ENCODE measurements at regions not wholly inside any gene's neighbourhood (a gene's known extent, or its start where the extent isn't known, plus 50 kb on each side); places are given as distances from the start of the nearest gene placed in this dataset.
"Not testable (repeated sequence)": the region's sequence is repeated elsewhere in the genome, so short reads cannot be mapped to it uniquely, and the experiment has no call there.

DNA sequence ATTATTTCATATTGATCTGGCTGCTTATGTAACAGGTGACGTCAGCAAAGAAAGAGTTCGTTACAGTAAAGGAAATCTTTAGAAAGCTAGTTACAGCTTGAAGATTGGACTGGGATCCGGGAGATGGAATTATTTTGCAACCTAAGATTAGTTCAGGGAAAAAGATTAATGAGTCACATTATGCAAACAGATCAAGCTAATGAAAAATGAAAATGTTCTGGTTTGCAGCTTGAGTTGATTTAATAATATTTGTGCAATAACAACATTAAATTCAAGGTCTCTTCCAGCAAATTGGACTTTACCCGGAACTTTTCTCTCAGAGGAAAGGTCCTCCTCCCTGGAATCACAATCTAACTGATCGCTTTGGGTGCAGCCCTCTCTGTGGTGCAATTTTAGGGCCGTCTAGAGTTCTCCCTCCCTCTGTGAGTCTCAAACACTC is 119.5 kb downstream of the OTUD1 start:
- no peaks in the 10 kb centered on the region for H3K4me1 Mint-ChIP-seq (ENCODE audit: low read depth in 2 of 2)
- ATAC-seq (replicated peaks), result no peak
- H3K27ac Mint-ChIP-seq, result no peak overlapping the region
- no peak overlapping the region for H3K4me3 Mint-ChIP-seq
- H3K9me3 Mint-ChIP-seq, result peaks cover 7% of the 10 kb centered on the region in 2 donors
- no peaks in the 10 kb centered on the region for H3K36me3 Mint-ChIP-seq (ENCODE audit: insufficient read depth)
- no peak for DNase-seq
- peaks cover 7 to 21% of the 10 kb centered on the region in 2 donors for H3K27me3 Mint-ChIP-seq

DNA sequence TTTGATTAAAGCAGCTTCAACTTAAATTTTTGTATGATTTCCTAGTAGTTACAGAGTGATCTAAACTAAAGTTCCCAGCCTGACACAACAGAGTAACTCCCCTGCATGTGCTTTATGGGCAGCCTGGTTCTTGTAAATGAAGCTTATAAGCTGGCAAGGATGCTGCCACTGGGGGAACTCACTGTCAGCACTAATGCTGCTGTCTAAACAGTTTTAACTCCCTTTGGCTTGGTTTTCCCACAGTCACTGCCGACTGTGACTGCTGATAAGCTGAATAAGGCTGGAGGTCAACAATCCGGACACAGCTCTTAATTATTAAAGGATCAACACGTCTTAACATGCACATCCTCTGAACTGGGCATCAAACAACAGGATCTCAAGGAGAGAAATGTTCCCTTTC is 130.1 kb downstream of the OTUD1 start:
- Mint-ChIP-seq H3K9me3 (peaks cover 11 to 17% of the 10 kb centered on the region in 2 donors), H3K27me3 (peaks cover 0 to 20% of the 10 kb centered on the region in 2 donors), H3K27ac (no peak overlapping the region), H3K4me3 (no peak overlapping the region), H3K4me1 (ENCODE audit: low read depth in 2 of 2) (no peaks in the 10 kb centered on the region), H3K36me3 (ENCODE audit: insufficient read depth) (no peaks in the 10 kb centered on the region)
- DNase-seq, result no peak
- no peak for ATAC-seq (replicated peaks)

DNA sequence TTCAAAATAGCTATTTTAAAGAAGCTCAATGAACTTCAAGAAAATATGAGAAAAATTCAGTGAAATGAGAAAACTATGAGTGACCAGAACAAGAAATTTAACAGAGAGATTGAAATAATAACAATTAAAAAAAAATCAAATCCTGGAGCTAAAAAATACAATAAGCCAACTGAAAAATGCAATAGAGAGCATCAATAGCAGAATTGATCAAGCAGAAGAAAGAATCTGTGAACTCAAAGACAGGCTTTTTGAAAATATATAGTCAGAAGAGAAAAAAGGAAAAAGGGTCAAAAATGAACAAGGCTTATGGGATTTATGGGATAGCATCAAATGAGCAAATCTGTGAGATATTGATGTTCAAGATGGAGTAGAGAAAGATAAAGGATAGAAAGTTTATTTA is 133.0 kb downstream of the OTUD1 start:
- no peak for ATAC-seq (replicated peaks)
- Mint-ChIP-seq H3K27me3 (peaks cover 3 to 9% of the 10 kb centered on the region in 2 donors), H3K4me3 (no peak overlapping the region), H3K4me1 (ENCODE audit: low read depth in 2 of 2) (no peaks in the 10 kb centered on the region), H3K27ac (no peak overlapping the region), H3K36me3 (ENCODE audit: insufficient read depth) (no peaks in the 10 kb centered on the region), H3K9me3 (peaks cover 13 to 17% of the 10 kb centered on the region in 2 donors)
- DNase-seq, result no peak

DNA sequence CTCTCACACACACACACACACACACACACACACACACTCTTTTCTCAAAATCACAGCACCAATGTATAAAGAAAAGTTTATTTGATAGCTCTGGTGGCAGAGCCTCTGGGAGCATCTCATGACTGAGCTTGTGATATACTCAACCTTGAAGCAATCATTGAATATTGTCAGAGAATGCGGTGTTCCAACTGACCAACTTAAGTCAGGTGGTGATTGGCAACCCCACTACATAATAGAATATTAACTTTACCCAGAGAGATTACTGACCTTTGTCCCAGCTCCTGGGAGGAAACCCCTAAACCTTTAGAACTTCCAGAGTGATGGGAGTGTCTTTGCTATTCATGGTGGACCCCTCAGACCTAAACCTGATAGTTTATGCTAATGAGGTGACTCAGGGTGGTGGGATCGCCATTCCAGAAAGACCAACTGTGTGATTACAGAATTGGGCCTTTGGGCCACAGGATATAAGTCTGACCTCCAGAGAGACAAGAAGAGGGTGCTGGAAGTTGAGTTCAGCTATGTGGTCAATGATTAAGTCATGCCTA is 143.1 kb downstream of the OTUD1 start:
- Mint-ChIP-seq H3K27me3 (peaks cover under 1 to 20% of the 10 kb centered on the region in 2 donors), H3K4me1 (ENCODE audit: low read depth in 2 of 2) (no peaks in the 10 kb centered on the region), H3K9me3 (no peaks in the 10 kb centered on the region), H3K4me3 (no peak overlapping the region), H3K36me3 (ENCODE audit: insufficient read depth) (no peaks in the 10 kb centered on the region), H3K27ac (no peak overlapping the region)
- no peak for ATAC-seq (replicated peaks)
- DNase-seq, result no peak

DNA sequence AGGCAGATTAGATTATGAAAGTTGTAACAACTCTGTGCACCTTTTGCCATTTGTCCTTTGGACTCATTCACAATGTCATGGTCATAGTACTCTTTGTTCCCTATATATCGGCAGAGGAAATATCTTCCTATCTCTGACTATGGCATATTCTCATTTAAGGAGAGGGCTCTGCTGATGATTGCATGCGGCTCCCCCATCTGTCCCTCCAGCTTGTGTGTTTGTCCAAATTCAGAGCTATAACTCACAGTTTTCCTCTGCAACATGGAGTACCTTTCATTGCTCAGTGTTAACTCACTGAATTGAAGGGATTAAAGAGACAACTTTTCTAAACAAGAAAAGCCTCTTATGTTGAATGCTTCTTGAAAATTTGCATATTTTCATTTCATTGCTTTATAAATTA is 145.5 kb downstream of the OTUD1 start:
- peaks cover 0 to 6% of the 10 kb centered on the region in 2 donors for H3K27me3 Mint-ChIP-seq
- H3K4me3 Mint-ChIP-seq, result no peak overlapping the region
- no peaks in the 10 kb centered on the region for H3K4me1 Mint-ChIP-seq (ENCODE audit: low read depth in 2 of 2)
- H3K36me3 Mint-ChIP-seq (ENCODE audit: insufficient read depth), result no peaks in the 10 kb centered on the region
- H3K9me3 Mint-ChIP-seq, result peaks cover 0 to 3% of the 10 kb centered on the region in 2 donors
- no peak for ATAC-seq (replicated peaks)
- DNase-seq, result no peak
- no peak overlapping the region for H3K27ac Mint-ChIP-seq

DNA sequence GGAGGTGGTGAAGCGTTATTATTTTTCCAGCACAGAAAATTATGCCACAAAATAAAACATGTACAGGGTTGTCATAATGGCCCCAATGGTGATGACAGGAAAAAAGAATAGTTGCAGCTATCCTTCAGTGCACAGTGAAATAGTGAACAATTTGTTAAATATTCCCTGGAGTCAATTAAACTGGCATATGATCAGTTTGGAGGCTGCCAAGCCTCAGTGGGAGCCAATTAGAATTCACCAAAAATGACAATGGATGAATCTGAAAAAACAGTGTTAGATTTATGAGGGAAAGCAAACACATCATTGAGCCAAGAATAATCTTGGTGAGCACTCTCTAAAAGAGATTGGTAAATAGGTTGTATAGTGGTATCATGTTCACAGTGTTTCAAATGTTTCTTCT is 146.3 kb downstream of the OTUD1 start:
- no peak overlapping the region for H3K4me3 Mint-ChIP-seq
- DNase-seq (no peak), ATAC-seq (replicated peaks) (no peak)
- H3K27ac Mint-ChIP-seq, result no peak overlapping the region
- no peaks in the 10 kb centered on the region for H3K4me1 Mint-ChIP-seq (ENCODE audit: low read depth in 2 of 2)
- no peaks in the 10 kb centered on the region for H3K27me3 Mint-ChIP-seq
- no peaks in the 10 kb centered on the region for H3K36me3 Mint-ChIP-seq (ENCODE audit: insufficient read depth)
- peaks cover 0 to 3% of the 10 kb centered on the region in 2 donors for H3K9me3 Mint-ChIP-seq

DNA sequence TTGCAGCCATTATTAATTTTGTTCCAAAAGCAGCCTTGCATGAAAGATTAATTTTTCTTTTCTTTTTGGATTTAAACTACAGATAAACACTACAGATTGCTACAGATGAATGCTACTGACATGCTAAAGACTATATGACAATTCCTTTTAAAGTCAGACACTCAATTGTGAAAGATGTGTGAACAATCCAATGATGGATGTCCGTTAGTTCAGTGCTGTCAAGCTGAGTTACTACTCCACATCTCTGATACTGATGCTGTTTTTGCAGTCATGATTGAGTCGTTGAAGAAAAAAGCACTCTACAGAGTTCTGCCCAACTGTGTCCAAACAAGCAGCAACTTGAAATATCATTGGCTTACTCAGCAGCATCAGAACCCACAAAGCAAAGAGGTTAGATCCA is 146.8 kb downstream of the OTUD1 start:
- no peak overlapping the region for H3K27ac Mint-ChIP-seq
- no peaks in the 10 kb centered on the region for H3K27me3 Mint-ChIP-seq
- ATAC-seq (replicated peaks) (no peak), DNase-seq (no peak)
- no peaks in the 10 kb centered on the region for H3K36me3 Mint-ChIP-seq (ENCODE audit: insufficient read depth)
- no peaks in the 10 kb centered on the region for H3K4me1 Mint-ChIP-seq (ENCODE audit: low read depth in 2 of 2)
- H3K9me3 Mint-ChIP-seq, result peaks cover 0 to 3% of the 10 kb centered on the region in 2 donors
- H3K4me3 Mint-ChIP-seq, result no peak overlapping the region

DNA sequence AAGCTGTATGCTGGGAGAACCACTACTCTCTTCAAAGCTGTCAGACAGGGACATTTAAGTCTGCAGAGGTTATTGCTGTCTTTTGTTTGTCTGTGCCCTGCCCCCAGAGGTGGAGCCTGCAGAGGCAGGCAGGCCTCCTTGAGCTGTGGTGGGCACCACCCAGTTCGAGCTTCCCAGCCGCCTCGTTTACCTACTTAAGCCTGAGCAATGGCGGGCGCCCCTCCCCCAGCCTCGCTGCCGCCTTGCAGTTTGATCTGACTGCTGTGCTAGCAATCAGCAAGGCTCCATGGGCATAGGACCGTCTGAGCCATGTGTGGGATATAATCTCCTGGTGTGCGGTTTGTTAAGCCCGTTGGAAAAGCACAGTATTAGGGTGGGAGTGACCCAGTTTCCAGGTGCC is 156.4 kb downstream of the OTUD1 start:
- ATAC-seq (replicated peaks); DNase-seq; H3K27ac Mint-ChIP-seq; H3K27me3 Mint-ChIP-seq; H3K4me3 Mint-ChIP-seq; H3K36me3 Mint-ChIP-seq (ENCODE audit: insufficient read depth); H3K4me1 Mint-ChIP-seq (ENCODE audit: low read depth in 2 of 2): not testable (repeated sequence)
- peaks cover 5 to 22% of the 10 kb centered on the region in 2 donors for H3K9me3 Mint-ChIP-seq

DNA sequence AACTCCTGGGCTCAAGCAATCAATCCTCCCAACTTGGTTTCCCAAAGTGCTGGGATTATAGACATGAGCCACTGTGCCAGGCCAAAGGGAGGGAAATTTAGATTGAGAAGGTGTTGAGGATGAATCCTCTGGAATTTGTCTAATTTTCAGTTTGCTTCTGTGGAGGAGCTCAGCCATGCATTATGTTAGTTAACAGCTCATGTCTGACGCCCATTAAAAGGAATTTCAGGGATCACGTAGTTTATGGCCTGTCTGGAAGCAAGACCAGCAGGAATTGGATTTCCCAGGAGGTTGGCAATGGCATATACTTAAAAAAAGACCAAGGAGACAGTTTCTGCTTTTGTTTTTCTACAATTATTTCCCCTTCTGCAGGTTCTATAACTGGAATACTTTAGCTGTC is 165.7 kb downstream of the OTUD1 start:
- DNase-seq (no peak), ATAC-seq (replicated peaks) (no peak)
- Mint-ChIP-seq H3K9me3 (no peaks in the 10 kb centered on the region), H3K4me1 (ENCODE audit: low read depth in 2 of 2) (no peaks in the 10 kb centered on the region), H3K36me3 (ENCODE audit: insufficient read depth) (no peaks in the 10 kb centered on the region), H3K27me3 (no peaks in the 10 kb centered on the region), H3K27ac (no peak overlapping the region), H3K4me3 (no peak overlapping the region)

DNA sequence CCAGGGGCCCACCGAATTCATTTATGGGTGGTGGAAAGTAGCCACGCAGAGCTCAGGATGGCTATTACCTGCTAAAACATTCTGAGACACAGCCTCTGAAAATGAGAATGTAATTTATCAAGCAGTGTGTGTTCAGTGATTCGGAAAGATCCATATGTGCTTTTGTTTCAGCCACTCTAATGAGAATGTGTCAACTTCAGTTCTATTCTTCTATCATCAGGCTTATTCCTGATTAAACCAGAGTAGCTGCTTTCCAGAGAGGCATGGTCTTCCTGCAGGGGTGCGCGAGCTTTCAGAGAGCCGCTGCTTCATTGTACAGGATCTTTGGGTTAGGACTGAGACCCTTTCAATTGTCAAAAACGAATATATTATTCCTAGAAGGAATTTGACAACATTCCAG is 167.6 kb downstream of the OTUD1 start:
- no peaks in the 10 kb centered on the region for H3K4me1 Mint-ChIP-seq (ENCODE audit: low read depth in 2 of 2)
- no peaks in the 10 kb centered on the region for H3K9me3 Mint-ChIP-seq
- no peak overlapping the region for H3K4me3 Mint-ChIP-seq
- H3K27ac Mint-ChIP-seq, result no peak overlapping the region
- H3K27me3 Mint-ChIP-seq, result no peaks in the 10 kb centered on the region
- no peak for DNase-seq
- no peak for ATAC-seq (replicated peaks)
- no peaks in the 10 kb centered on the region for H3K36me3 Mint-ChIP-seq (ENCODE audit: insufficient read depth)

DNA sequence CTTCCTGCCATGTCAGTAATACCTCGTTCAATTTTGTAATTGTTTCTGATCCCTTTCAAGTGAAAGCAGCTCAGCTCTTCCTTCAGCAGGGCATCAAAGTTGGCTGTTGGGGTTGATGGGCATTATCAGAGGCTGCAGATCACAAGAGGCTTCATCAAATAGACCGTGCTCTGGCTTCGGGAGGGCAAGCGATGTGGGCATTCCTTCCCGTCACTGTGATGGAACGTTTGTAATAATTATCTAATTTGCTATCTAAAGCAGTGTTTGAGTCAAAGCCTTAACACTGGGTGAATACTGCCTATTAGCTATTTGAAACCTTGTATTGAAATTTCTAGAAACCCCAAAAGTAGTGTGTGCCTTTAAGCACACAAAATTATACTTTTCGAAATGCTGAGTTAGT is 170.1 kb downstream of the OTUD1 start:
- H3K4me3 Mint-ChIP-seq, result no peak overlapping the region
- no peak for DNase-seq
- H3K9me3 Mint-ChIP-seq, result peaks cover 0 to 1% of the 10 kb centered on the region in 2 donors

DNA sequence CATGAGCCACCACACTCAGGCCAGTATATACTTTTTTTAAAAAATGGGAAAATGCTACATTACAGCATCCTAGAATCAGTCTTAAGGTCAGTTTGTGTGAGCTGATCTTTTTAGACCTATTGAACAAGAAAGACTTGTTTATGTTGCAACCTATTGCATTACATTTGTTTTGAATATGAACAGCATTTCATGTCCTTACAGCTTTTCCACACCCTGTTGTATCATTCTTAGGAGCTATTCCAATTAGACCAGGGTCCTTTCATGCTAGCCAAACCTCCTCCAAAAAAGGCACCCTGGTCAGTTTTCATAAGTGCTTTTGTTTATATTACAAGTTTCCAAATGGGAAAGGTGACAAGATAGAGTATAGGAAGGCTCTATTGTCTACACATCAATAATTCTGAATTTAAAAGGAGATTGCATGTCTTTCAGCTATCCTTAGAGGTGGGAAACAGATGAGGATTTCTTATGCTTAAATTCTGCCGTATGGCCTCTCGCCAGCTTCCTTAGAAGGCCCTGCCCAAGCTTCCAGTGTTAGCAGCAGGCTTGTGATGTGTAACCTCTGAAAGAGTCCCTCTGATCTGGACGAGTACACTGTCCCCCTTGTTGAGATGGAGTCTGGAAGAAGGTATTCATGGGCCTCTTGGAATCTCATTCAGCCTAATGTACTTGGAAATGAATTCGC is 171.9 kb downstream of the OTUD1 start:
- no peaks in the 10 kb centered on the region for H3K36me3 Mint-ChIP-seq (ENCODE audit: insufficient read depth)
- peaks cover 0 to 4% of the 10 kb centered on the region in 2 donors for H3K9me3 Mint-ChIP-seq
- DNase-seq, result no peak
- no peaks in the 10 kb centered on the region for H3K27me3 Mint-ChIP-seq
- no peak for ATAC-seq (replicated peaks)
- H3K4me3 Mint-ChIP-seq, result no peak overlapping the region
- H3K4me1 Mint-ChIP-seq (ENCODE audit: low read depth in 2 of 2), result no peaks in the 10 kb centered on the region
- no peak overlapping the region for H3K27ac Mint-ChIP-seq

More for the DNA sequence above, 170.1 kb downstream of the OTUD1 start:
- Mint-ChIP-seq H3K27me3 (no peaks in the 10 kb centered on the region), H3K27ac (no peak overlapping the region), H3K4me1 (ENCODE audit: low read depth in 2 of 2) (no peaks in the 10 kb centered on the region), H3K36me3 (ENCODE audit: insufficient read depth) (no peaks in the 10 kb centered on the region)
- no peak for ATAC-seq (replicated peaks)

DNA sequence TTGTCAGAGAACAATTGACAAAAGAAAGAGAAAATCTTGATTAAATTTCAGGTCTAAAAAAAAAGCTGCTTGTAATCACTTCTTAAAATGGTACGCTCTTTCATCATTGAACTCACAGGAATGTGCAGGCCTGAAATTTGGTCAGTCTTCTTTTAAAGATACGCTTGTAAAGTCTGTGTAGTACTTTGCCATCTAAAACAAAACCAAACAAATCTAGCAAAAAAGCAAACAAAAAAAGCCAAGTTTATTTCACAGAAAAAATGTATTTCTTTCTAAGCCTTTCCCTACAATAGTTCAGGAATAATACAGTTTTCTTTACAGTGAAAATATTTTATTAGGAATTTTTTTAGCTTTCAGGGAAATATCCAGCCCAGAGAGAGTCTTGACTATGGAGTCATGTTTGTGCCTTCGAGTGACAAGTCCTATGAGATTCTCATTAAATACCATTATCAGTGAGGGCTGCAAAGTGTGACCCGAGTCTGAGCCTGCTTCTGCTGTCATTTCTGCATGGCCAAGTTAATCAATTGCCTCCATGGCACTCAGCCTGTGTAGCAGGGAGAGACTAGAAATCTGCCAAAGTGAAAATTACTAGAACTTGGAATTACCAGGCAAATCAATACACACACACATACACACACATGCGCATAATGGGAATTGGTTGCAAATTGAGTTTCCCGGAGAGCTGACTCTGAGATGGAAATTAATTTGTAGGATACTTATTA is 172.6 kb downstream of the OTUD1 start:
- Mint-ChIP-seq H3K27me3 (no peaks in the 10 kb centered on the region), H3K9me3 (peaks cover 0 to 4% of the 10 kb centered on the region in 2 donors), H3K4me3 (no peak overlapping the region), H3K36me3 (ENCODE audit: insufficient read depth) (no peaks in the 10 kb centered on the region), H3K27ac (no peak overlapping the region), H3K4me1 (ENCODE audit: low read depth in 2 of 2) (no peaks in the 10 kb centered on the region)
- DNase-seq (no peak), ATAC-seq (replicated peaks) (no peak)

DNA sequence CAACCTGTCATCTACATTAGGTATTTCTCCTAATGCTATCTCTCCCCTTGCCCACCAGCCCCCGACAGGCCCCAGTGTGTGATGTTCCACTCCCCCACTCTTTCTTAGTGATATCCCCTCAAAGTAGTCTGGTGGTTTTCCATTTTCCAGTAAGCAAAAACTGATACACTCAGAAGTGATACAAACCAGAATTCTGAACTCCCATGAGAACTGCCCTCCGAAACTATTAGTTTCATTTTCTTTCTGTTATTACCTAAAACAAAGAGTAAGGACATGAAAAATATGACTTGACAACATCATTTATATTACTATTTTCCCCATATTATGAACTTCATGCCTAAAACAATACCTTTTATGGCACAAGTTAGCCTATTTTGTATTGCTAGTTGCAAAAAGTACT is 175.0 kb downstream of the OTUD1 start:
- Mint-ChIP-seq H3K27ac (no peak overlapping the region), H3K4me3 (no peak overlapping the region), H3K27me3 (no peaks in the 10 kb centered on the region), H3K4me1 (ENCODE audit: low read depth in 2 of 2) (no peaks in the 10 kb centered on the region), H3K9me3 (peaks cover 0 to 4% of the 10 kb centered on the region in 2 donors), H3K36me3 (ENCODE audit: insufficient read depth) (no peaks in the 10 kb centered on the region)
- ATAC-seq (replicated peaks), result no peak
- DNase-seq, result no peak

All from effector memory CD8-positive, alpha-beta T cell (primary cell).